Vagina (tissue), 2 donors: ENCODE measurements at regions not wholly inside any gene's neighbourhood (a gene's known extent, or its start where the extent isn't known, plus 50 kb on each side); places are given as distances from the start of the nearest gene placed in this dataset.

Experiments used
- DNase-seq, 2 donors: peaks; one replicate each; pipeline ENCODE4 v3.0.0-alpha.2; 2017; ENCODE audit errors: extremely low spot score in 2 of 2
- H3K27ac ChIP-seq: fragments of 200-600 bp; sonication (generic); one replicate; pipeline ENCODE4 v1.5.1; 2019
- H3K27me3 ChIP-seq: fragments of 200-600 bp; sonication (generic); one replicate; pipeline ENCODE4 v1.5.1; 2019
- H3K36me3 ChIP-seq, 2 donors: fragments of 200-600 bp; sonication (generic); one replicate each; pipeline ENCODE4 v1.5.1; 2017 to 2019
- H3K4me1 ChIP-seq: fragments of 200-600 bp; sonication (generic); one replicate; pipeline ENCODE4 v1.5.1; 2019
- H3K4me3 ChIP-seq, 2 donors: fragments of 200-600 bp; sonication (generic); 1 replicate in 1 of 2; 2 replicates in 1 of 2; pipeline ENCODE4 v1.5.1; 2016 to 2019
- H3K9me3 ChIP-seq: fragments of 200-600 bp; sonication (generic); one replicate; pipeline ENCODE4 v1.5.1; 2019
- POLR2A ChIP-seq, 2 donors: fragments of 450-650 bp; IDR thresholded peaks; one replicate each; pipeline ENCODE4 v1.6.1; 2017; ENCODE audit warnings: antibody characterized with exemption in 2 of 2, mild to moderate bottlenecking in 2 of 2, moderate library complexity in 2 of 2
- POLR2AphosphoS5 ChIP-seq, 2 donors: sonication (generic); formaldehyde crosslinking; IDR thresholded peaks; one replicate each; pipeline ENCODE4 v1.9.0; 2017; ENCODE audit warnings: antibody characterized with exemption in 2 of 2, mild to moderate bottlenecking in 2 of 2, low read depth in 1 of 2; ENCODE audit not compliant: insufficient read depth in 1 of 2
- intact Hi-C: fragments of 100-400 bp; cut with DNase I; formaldehyde crosslinking; loops from one replicate; pipeline ENCODE4 v1.15.1; 2023
- TF ChIP-seq, protein P1 (sequence below), 3 experiments: fragments of 450-650 bp in 2 of 3; fragments of 200-600 bp in 1 of 3; sonication (generic) in 1 of 3; IDR thresholded peaks; one replicate each; pipeline ENCODE4 v1.5.1; 2017 to 2019; ENCODE audit warnings: antibody characterized with exemption in 3 of 3, mild to moderate bottlenecking in 2 of 3, moderate library complexity in 2 of 3

DNA sequence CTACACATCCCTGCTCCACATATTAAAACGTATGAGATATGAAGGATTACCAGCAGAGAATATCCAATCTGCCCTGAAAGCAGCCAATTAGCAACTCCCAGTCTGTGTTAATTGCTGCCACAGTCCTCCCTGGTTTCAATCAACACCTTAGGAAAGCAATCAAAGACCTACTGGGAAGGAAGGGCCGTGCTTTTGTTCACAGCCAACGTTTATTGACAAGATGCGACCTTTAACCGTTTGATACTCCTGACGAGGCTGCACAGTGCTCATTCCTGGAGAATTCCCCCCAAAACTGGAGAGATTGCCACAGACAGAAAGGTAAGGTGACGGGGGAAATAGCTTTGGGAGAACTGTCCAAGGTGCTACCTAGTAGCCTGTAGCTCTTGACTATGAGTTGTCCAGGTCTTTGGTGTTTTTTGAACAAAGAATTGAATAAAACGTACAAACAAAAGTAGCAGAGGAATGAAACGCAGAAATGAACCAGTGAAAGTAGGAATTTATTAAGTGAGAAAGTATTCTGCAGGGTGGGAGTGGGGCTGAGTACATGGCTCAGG is 596.5 kb downstream of the NLGN4X start:
- intact Hi-C loops = no loop called here
- no peak for DNase-seq

GRCh38 chrX:5617666-5618065 is 611.0 kb downstream of the NLGN4X start:
- no peaks in the 10 kb centered on the region for H3K27me3 ChIP-seq
- no peaks in the 10 kb centered on the region for H3K9me3 ChIP-seq
- TF ChIP-seq POLR2A (IDR thresholded peaks at IDR 0.05) (no peak), POLR2AphosphoS5 (IDR thresholded peaks at IDR 0.05; ENCODE audit: insufficient read depth in 1 of 2, low read depth in 1 of 2) (no peak)
- TF ChIP-seq, protein P1, sequence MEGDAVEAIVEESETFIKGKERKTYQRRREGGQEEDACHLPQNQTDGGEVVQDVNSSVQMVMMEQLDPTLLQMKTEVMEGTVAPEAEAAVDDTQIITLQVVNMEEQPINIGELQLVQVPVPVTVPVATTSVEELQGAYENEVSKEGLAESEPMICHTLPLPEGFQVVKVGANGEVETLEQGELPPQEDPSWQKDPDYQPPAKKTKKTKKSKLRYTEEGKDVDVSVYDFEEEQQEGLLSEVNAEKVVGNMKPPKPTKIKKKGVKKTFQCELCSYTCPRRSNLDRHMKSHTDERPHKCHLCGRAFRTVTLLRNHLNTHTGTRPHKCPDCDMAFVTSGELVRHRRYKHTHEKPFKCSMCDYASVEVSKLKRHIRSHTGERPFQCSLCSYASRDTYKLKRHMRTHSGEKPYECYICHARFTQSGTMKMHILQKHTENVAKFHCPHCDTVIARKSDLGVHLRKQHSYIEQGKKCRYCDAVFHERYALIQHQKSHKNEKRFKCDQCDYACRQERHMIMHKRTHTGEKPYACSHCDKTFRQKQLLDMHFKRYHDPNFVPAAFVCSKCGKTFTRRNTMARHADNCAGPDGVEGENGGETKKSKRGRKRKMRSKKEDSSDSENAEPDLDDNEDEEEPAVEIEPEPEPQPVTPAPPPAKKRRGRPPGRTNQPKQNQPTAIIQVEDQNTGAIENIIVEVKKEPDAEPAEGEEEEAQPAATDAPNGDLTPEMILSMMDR (IDR thresholded peaks at IDR 0.05) = no peak
- DNase-seq = no peak
- H3K4me1 ChIP-seq = no peaks in the 10 kb centered on the region
- H3K27ac ChIP-seq = no peak overlapping the region
- H3K36me3 ChIP-seq = no peaks in the 10 kb centered on the region
- intact Hi-C loops = no loop called here
- H3K4me3 ChIP-seq = no peak overlapping the region

More for the DNA sequence above, 596.5 kb downstream of the NLGN4X start:
- Histone ChIP-seq H3K36me3 (no peaks in the 10 kb centered on the region), H3K4me3 (no peak overlapping the region), H3K4me1 (no peaks in the 10 kb centered on the region), H3K9me3 (no peaks in the 10 kb centered on the region), H3K27ac (no peak overlapping the region), H3K27me3 (no peaks in the 10 kb centered on the region)
- TF ChIP-seq POLR2A (IDR thresholded peaks at IDR 0.05) (no peak), POLR2AphosphoS5 (IDR thresholded peaks at IDR 0.05; ENCODE audit: insufficient read depth in 1 of 2, low read depth in 1 of 2) (no peak)
- TF ChIP-seq, protein P1 (IDR thresholded peaks at IDR 0.05) = no peak

DNA sequence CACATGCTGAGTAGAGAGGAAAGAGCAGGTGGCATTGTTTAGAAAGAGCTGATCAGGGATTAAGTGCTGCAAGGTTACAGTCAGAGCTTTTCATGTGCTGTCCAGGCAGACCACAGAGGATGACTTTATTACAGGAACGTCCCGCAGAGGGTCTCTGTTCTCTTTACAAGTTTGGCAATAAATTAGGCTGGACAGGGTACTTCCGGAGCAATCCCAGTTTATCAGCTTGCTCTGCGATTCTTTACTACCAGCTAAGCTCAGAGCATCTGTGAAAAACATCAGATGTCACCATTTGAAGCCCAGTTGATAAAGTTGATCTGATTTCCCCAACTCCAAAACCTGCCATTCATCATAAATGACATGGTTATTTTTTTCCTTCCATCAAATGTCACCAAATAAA is 633.1 kb downstream of the NLGN4X start:
- Histone ChIP-seq H3K36me3 (no peaks in the 10 kb centered on the region), H3K27me3 (no peaks in the 10 kb centered on the region), H3K27ac (no peak overlapping the region), H3K9me3 (no peaks in the 10 kb centered on the region), H3K4me1 (no peaks in the 10 kb centered on the region), H3K4me3 (no peak overlapping the region)
- TF ChIP-seq, protein P1 (IDR thresholded peaks at IDR 0.05) = no peak
- DNase-seq = no peak
- intact Hi-C loops = no loop called here

DNA sequence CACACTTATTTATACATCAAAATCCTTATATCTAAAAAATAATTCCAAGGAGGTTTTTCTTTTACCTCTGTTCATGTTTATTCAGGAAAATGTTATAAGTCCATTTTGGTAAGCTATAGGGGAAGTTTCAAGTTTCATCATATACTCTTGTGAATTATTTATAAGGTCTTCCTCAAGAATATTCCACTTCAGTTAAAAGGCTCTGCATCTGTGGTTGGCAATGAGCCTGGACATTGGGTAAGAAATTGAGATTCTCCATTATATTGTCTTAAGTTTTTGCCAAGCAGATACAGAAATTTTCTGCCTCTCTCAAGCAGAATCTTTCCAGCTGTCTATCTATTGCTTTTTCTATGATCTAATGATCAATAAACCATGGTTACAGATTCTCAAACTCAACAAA is 641.9 kb downstream of the NLGN4X start:
- no peaks in the 10 kb centered on the region for H3K4me1 ChIP-seq
- no peaks in the 10 kb centered on the region for H3K36me3 ChIP-seq
- DNase-seq = no peak
- no peak for TF ChIP-seq POLR2A (IDR thresholded peaks at IDR 0.05)
- TF ChIP-seq POLR2AphosphoS5 (IDR thresholded peaks at IDR 0.05; ENCODE audit: insufficient read depth in 1 of 2, low read depth in 1 of 2) = no peak
- TF ChIP-seq, protein P1 (IDR thresholded peaks at IDR 0.05) = no peak
- H3K4me3 ChIP-seq = no peak overlapping the region
- no peak overlapping the region for H3K27ac ChIP-seq
- H3K27me3 ChIP-seq = no peaks in the 10 kb centered on the region
- no peaks in the 10 kb centered on the region for H3K9me3 ChIP-seq
- intact Hi-C loops = no loop called here

DNA sequence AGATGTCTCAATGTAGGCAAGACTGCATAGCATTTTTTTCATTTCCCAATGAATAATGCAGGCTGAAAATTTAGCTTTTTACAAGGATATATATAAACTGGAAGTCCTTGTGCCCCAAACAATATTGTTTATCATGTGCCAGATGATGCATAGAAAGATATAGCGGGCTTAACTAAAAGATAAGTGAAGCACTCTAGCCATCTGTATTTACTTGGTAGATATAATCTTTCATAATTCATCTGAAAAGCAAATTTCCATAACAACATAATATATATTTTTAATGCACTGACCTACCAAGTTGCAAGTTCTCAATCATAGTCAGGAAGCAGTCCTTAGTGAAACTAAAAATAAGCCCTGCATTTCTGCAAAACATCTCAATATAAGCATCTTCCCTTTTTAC is 653.3 kb downstream of the NLGN4X start:
- Histone ChIP-seq H3K4me1 (no peaks in the 10 kb centered on the region), H3K27ac (no peak overlapping the region), H3K36me3 (no peaks in the 10 kb centered on the region), H3K9me3 (no peaks in the 10 kb centered on the region), H3K27me3 (no peaks in the 10 kb centered on the region), H3K4me3 (no peak overlapping the region)
- TF ChIP-seq POLR2A (IDR thresholded peaks at IDR 0.05) = no peak
- TF ChIP-seq, protein P1 (IDR thresholded peaks at IDR 0.05) = no peak
- intact Hi-C loops = no loop called here
- DNase-seq = no peak
